Endothelial cell of umbilical vein (primary cell): ENCODE measurements at regions not wholly inside any gene's neighbourhood (a gene's known extent, or its start where the extent isn't known, plus 50 kb on each side); places are given as distances from the start of the nearest gene placed in this dataset.

Experiments used
- BruUV-seq: library from RNA; stranded (reverse); fragments of 400-500 nt; replicated peaks from 2 replicates; lab custom pipeline; 2021; lab: Mats Ljungman, UMichigan
- CTCF ChIA-PET: fragments of 300-600, 350-600 bp; sonication (Branson Sonifier 250); formaldehyde crosslinking; loops from one replicate; lab custom pipeline; 2021; ENCODE audit warnings: antibody characterized with exemption, inconsistent platforms; lab: Charles Lee
- POLR2A ChIA-PET: fragments of 300-600, 350-600 bp; sonication (Branson Sonifier 250); formaldehyde crosslinking; loops from one replicate; lab custom pipeline; 2021; ENCODE audit warnings: antibody characterized with exemption, inconsistent platforms; lab: Charles Lee
- DNase-seq: peaks from one replicate; pipeline ENCODE4 v3.0.0-alpha.2; 2011; ENCODE audit warnings: low read depth, low spot score
- FAIRE-seq: peaks from 2 replicates; lab custom pipeline; 2011; peaks lifted over from hg19 to GRCh38; lab: Jason Lieb, UNC
- H2AFZ ChIP-seq: 2 replicates; pipeline ENCODE4 v1.6.0; 2012; ENCODE audit warnings: low read depth, low read length, control low read depth, inconsistent platforms
- H3K27ac ChIP-seq: 2 replicates; pipeline ENCODE4 v1.5.1; 2011; ENCODE audit warnings: low read depth, mild to moderate bottlenecking, control low read depth, low read length, moderate library complexity; ENCODE audit not compliant: insufficient read depth
- H3K27me3 ChIP-seq, 2 experiments: 2 replicates each; pipeline versions ENCODE4 v1.6.0 to v1.6.1; 2011; ENCODE audit warnings: low read length in 2 of 2, mixed read lengths in 1 of 2; ENCODE audit not compliant: control insufficient read depth in 2 of 2, insufficient read depth in 2 of 2
- H3K36me3 ChIP-seq, 2 experiments: 2 replicates in 1 of 2; 3 replicates in 1 of 2; pipeline ENCODE4 v1.5.1; 2011; ENCODE audit warnings: low read length in 2 of 2, mild to moderate bottlenecking in 1 of 2, moderate library complexity in 1 of 2; ENCODE audit not compliant: control insufficient read depth in 2 of 2, insufficient read depth in 2 of 2; ENCODE audit errors: extremely low read depth in 1 of 2
- H3K4me1 ChIP-seq: 3 replicates; pipeline ENCODE4 v1.5.1; 2011; ENCODE audit warnings: mild to moderate bottlenecking, low read length; ENCODE audit not compliant: control insufficient read depth, insufficient read depth; ENCODE audit errors: extremely low read depth
- H3K4me2 ChIP-seq: 2 replicates; pipeline ENCODE4 v1.6.1; 2011; ENCODE audit warnings: low read length, control low read depth, mixed read lengths; ENCODE audit not compliant: insufficient read depth
- H3K4me3 ChIP-seq, 3 experiments: fragments of 200-600 bp in 1 of 3; sonication (generic), shearing (Covaris generic) in 1 of 3; replicated peaks in 1 of 3; 2 replicates each; pipeline ENCODE4 v1.5.1; 2011 to 2016; ENCODE audit warnings: control low read depth in 3 of 3, low read length in 3 of 3, mild to moderate bottlenecking in 2 of 3, inconsistent platforms in 1 of 3, low read depth in 1 of 3, moderate library complexity in 1 of 3; ENCODE audit not compliant: insufficient read depth in 1 of 3
- H3K79me2 ChIP-seq: 2 replicates; pipeline ENCODE4 v1.6.0; 2012; ENCODE audit warnings: low read length, inconsistent platforms; ENCODE audit not compliant: control insufficient read depth, insufficient read depth
- H3K9ac ChIP-seq: replicated peaks from 2 replicates; pipeline ENCODE3; 2011; ENCODE audit warnings: low read length, control low read depth; ENCODE audit not compliant: insufficient read depth; ENCODE audit errors: extremely low read depth
- H3K9me1 ChIP-seq: replicated peaks from 3 replicates; pipeline ENCODE4 v1.6.0; 2011; ENCODE audit warnings: mild to moderate bottlenecking, low read length; ENCODE audit not compliant: control insufficient read depth, insufficient read depth; ENCODE audit errors: extremely low read depth
- H3K9me3 ChIP-seq: replicated peaks from 2 replicates; pipeline ENCODE4 v1.5.1; 2012; ENCODE audit warnings: low read length, inconsistent platforms; ENCODE audit not compliant: control insufficient read depth, insufficient read depth
- H4K20me1 ChIP-seq: replicated peaks from 2 replicates; pipeline ENCODE3; 2011; ENCODE audit warnings: mild to moderate bottlenecking, low read length; ENCODE audit not compliant: control insufficient read depth, insufficient read depth; ENCODE audit errors: extremely low read depth
- CTCF ChIP-seq, 2 donors: IDR thresholded peaks; 1 replicate in 1 of 2; 2 replicates in 1 of 2; pipeline ENCODE4 v1.5.1; 2011; ENCODE audit warnings: low read length in 2 of 2, mild to moderate bottlenecking in 2 of 2, moderate library complexity in 2 of 2, control low read depth in 1 of 2, inconsistent platforms in 1 of 2, low read depth in 1 of 2; ENCODE audit not compliant: insufficient read depth in 1 of 2; ENCODE audit errors: extremely low read depth in 1 of 2
- FOS ChIP-seq: IDR thresholded peaks from 2 replicates; pipeline ENCODE4 v1.6.1; 2011; ENCODE audit warnings: mild to moderate bottlenecking, low read length, moderate library complexity, borderline replicate concordance; ENCODE audit not compliant: insufficient read depth
- GATA2 ChIP-seq: IDR thresholded peaks from 2 replicates; pipeline ENCODE4 v1.7.0; 2011; ENCODE audit warnings: low read depth, mild to moderate bottlenecking, moderate library complexity, mixed read lengths, low read length; ENCODE audit not compliant: insufficient read length, insufficient read depth
- JUN ChIP-seq: IDR thresholded peaks from 2 replicates; pipeline ENCODE4 v1.6.1; 2011; ENCODE audit warnings: borderline replicate concordance, low read depth; ENCODE audit not compliant: insufficient read length, insufficient read depth
- MAX ChIP-seq: IDR thresholded peaks from 2 replicates; pipeline ENCODE4 v1.6.1; 2011; ENCODE audit not compliant: insufficient read depth, insufficient read length
- MYC ChIP-seq: IDR thresholded peaks from one replicate; pipeline ENCODE4 v1.6.1; 2011; ENCODE audit warnings: mild to moderate bottlenecking, low read depth, low read length
- POLR2AphosphoS5 ChIP-seq: IDR thresholded peaks from 2 replicates; pipeline ENCODE4 v1.6.1; 2012; ENCODE audit warnings: low read depth, mild to moderate bottlenecking, control low read depth, low read length, moderate library complexity; ENCODE audit not compliant: insufficient read depth
- dilution Hi-C: fragments of 300-500 bp; cut with MboI; formaldehyde crosslinking; loops from one replicate; pipeline ENCODE4 v1.15.0; 2019; ENCODE audit warnings: low sequenced_read_pairs; ENCODE audit not compliant: extremely low pct_ligation_motif_present
- intact Hi-C: fragments of 100-400 bp; cut with micrococcal nuclease; formaldehyde crosslinking; loops from one replicate; pipeline ENCODE4 v1.10.0; 2022

GRCh38 chr18:61148322-61148721 is 184.9 kb upstream of the CDH20 start:
- CTCF ChIA-PET, result interaction anchor here (1.4 kb wide), 1 partner anchor 340 kb away, joined by 8 read pairs; no protein-coding TSS in a partner anchor
- no peaks in the 10 kb centered on the region for H3K4me1 ChIP-seq
- H3K9me1 ChIP-seq, result no peaks in the 10 kb centered on the region
- no peaks in the 10 kb centered on the region for H4K20me1 ChIP-seq
- POLR2A ChIA-PET, result no interaction called here
- intact Hi-C loops (no loop called here), dilution Hi-C loops (no loop called here)
- no peaks in the 10 kb centered on the region for H3K27me3 ChIP-seq
- H2AFZ ChIP-seq, result no peak overlapping the region
- no peak overlapping the region for H3K4me2 ChIP-seq
- FAIRE-seq (no peak), DNase-seq (no peak)
- H3K9ac ChIP-seq, result no peak overlapping the region
- TF ChIP-seq JUN (no peak), CTCF (IDR thresholded peaks at IDR 0.05; ENCODE audit: extremely low read depth in 1 of 2, insufficient read depth in 1 of 2, low read depth in 1 of 2, low read length in 2 of 2) (no peak), POLR2AphosphoS5 (no peak), FOS (no peak), GATA2 (no peak), MYC (no peak), MAX (no peak)
- no TSS peak for BruUV-seq
- no peaks in the 10 kb centered on the region for H3K79me2 ChIP-seq
- no peak overlapping the region for H3K27ac ChIP-seq
- H3K4me3 ChIP-seq, result no peak overlapping the region
- no peaks in the 10 kb centered on the region for H3K36me3 ChIP-seq
- no peaks in the 10 kb centered on the region for H3K9me3 ChIP-seq
